Neuronal stem cell (in vitro differentiated cells): ENCODE measurements at regions not wholly inside any gene's neighbourhood (a gene's known extent, or its start where the extent isn't known, plus 50 kb on each side); places are given as distances from the start of the nearest gene placed in this dataset.

Experiments used
- DNase-seq: peaks from one replicate; pipeline ENCODE4 v3.0.0-alpha.2; 2013; ENCODE audit warnings: low spot score
- H2AFZ ChIP-seq: one replicate; pipeline ENCODE4 v1.6.1; 2013; ENCODE audit warnings: mild to moderate bottlenecking, low read length, inconsistent platforms
- H2AK5ac ChIP-seq: 2 replicates; pipeline ENCODE4 v1.6.1; 2013; ENCODE audit warnings: low read depth, mild to moderate bottlenecking, inconsistent platforms, low read length, moderate library complexity, mixed read lengths
- H2BK120ac ChIP-seq: 2 replicates; pipeline ENCODE4 v1.6.1; 2013; ENCODE audit warnings: low read depth, mild to moderate bottlenecking, inconsistent platforms, low read length, moderate library complexity, mixed read lengths
- H2BK12ac ChIP-seq: one replicate; pipeline ENCODE4 v1.6.1; 2013; ENCODE audit warnings: low read length, inconsistent platforms
- H2BK15ac ChIP-seq: 2 replicates; pipeline ENCODE4 v1.6.1; 2013; ENCODE audit warnings: mild to moderate bottlenecking, low read length, inconsistent platforms, mixed read lengths
- H2BK5ac ChIP-seq: one replicate; pipeline ENCODE4 v1.6.1; 2013; ENCODE audit warnings: inconsistent platforms, mild to moderate bottlenecking, low read length, moderate library complexity
- H3K14ac ChIP-seq: one replicate; pipeline ENCODE4 v1.6.1; 2013; ENCODE audit warnings: low read length, inconsistent platforms
- H3K18ac ChIP-seq: 2 replicates; pipeline ENCODE4 v1.6.1; 2013; ENCODE audit warnings: low read length, inconsistent platforms
- H3K23ac ChIP-seq: 2 replicates; pipeline ENCODE4 v1.6.1; 2013; ENCODE audit warnings: low read depth, mild to moderate bottlenecking, mixed read lengths, low read length, inconsistent platforms; ENCODE audit not compliant: poor library complexity
- H3K27ac ChIP-seq: replicated peaks from 3 replicates; pipeline ENCODE4 v1.5.1; 2013; ENCODE audit warnings: low read length, inconsistent platforms
- H3K27me3 ChIP-seq, 3 experiments: 2 replicates each; pipeline ENCODE4 v1.6.1; 2013; ENCODE audit warnings: low read length in 3 of 3, mild to moderate bottlenecking in 2 of 3, inconsistent platforms in 1 of 3, low read depth in 1 of 3, mixed read lengths in 1 of 3, moderate library complexity in 1 of 3; ENCODE audit not compliant: control insufficient read depth in 3 of 3, insufficient read depth in 3 of 3
- H3K36me3 ChIP-seq, 2 donors: replicated peaks in 1 of 2; 2 replicates each; pipeline ENCODE4 v1.6.1; 2013; ENCODE audit warnings: low read length in 2 of 2; ENCODE audit not compliant: control insufficient read depth in 2 of 2, insufficient read depth in 2 of 2
- H3K4ac ChIP-seq: 2 replicates; pipeline ENCODE4 v1.6.1; 2013; ENCODE audit warnings: inconsistent platforms, mild to moderate bottlenecking, low read length, moderate library complexity
- H3K4me1 ChIP-seq, 2 donors: 1 replicate in 1 of 2; 2 replicates in 1 of 2; pipeline ENCODE4 v1.6.1; 2013; ENCODE audit warnings: low read length in 2 of 2, low read depth in 1 of 2; ENCODE audit not compliant: control insufficient read depth in 2 of 2, insufficient read depth in 1 of 2
- H3K4me2 ChIP-seq: one replicate; pipeline ENCODE4 v1.6.1; 2013; ENCODE audit warnings: mild to moderate bottlenecking, low read length, inconsistent platforms; ENCODE audit not compliant: insufficient read depth, poor library complexity, severe bottlenecking
- H3K4me3 ChIP-seq, 2 donors: 2 replicates each; pipeline ENCODE4 v1.5.1; 2013; ENCODE audit warnings: low read length in 2 of 2, mild to moderate bottlenecking in 2 of 2, inconsistent platforms in 1 of 2, moderate library complexity in 1 of 2
- H3K79me1 ChIP-seq: one replicate; pipeline ENCODE4 v1.6.1; 2013; ENCODE audit warnings: low read depth, mild to moderate bottlenecking, inconsistent platforms, low read length, moderate library complexity
- H3K9ac ChIP-seq: one replicate; pipeline ENCODE4 v1.6.1; 2013; ENCODE audit warnings: mild to moderate bottlenecking, low read depth, low read length, inconsistent platforms; ENCODE audit not compliant: poor library complexity
- H3K9me3 ChIP-seq, 2 donors: replicated peaks in 1 of 2; 2 replicates each; pipeline versions ENCODE3 to v1.6.1; 2013; ENCODE audit warnings: low read length in 2 of 2, mild to moderate bottlenecking in 2 of 2, inconsistent platforms in 1 of 2, low read depth in 1 of 2, mixed read lengths in 1 of 2, moderate library complexity in 1 of 2; ENCODE audit not compliant: control insufficient read depth in 2 of 2, insufficient read depth in 1 of 2
- H4K8ac ChIP-seq: one replicate; pipeline ENCODE4 v1.6.1; 2013; ENCODE audit warnings: low read depth, mild to moderate bottlenecking, inconsistent platforms, low read length, moderate library complexity
- H4K91ac ChIP-seq: one replicate; pipeline ENCODE4 v1.6.1; 2013; ENCODE audit warnings: low read length, low read depth, mild to moderate bottlenecking, inconsistent platforms; ENCODE audit not compliant: poor library complexity
- WGBS, 2 donors: extraction: QIAGEN DNeasy Blood & Tissue Kit; methylation state at CpG; one replicate each; pipeline ENCODE4 v1.1.7; 2013; ENCODE audit warnings: missing lambda C conversion rate in 2 of 2, mixed read lengths in 1 of 2; ENCODE audit not compliant: insufficient read length in 2 of 2, insufficient replicate concordance in 1 of 2; ENCODE audit errors: extremely low coverage in 2 of 2; 5-methylcytosine and 5-hydroxymethylcytosine counted together

DNA sequence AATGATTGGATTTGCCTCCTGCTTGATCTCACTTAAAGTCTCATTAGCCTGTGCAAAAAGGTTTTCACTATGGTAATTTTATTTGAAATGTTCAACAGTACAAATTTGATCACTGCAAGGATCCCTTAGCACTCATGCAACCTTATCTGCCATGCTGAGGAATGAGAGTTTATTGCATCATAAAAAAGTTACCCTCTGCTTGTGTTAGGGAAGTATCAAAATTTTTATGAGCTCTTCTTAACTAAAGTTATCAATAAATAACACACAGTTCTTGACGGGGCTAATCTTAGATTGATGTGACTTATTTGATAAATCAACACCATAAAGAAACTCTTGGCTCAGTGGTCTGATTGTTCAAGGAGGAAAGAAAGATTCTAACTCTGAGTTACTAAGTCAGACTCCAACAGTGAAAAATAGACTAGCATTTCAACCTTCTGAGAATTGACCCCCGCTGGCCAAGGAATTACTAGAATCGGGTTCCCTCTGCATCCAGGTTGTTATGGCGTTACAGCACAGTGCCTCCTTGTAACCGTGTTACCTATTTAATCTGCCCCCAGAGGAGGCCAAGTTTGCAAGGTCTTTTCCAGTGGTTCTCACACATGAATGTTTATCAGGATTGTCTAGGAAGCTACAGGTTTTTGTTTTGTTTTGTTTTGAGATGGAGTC lies 259.7 kb downstream of the CDCA7 start:
- H2AFZ ChIP-seq: no peak overlapping the region
- no peaks in the 10 kb centered on the region for H3K79me1 ChIP-seq
- H3K4me1 ChIP-seq: peaks cover 2 to 4% of the 10 kb centered on the region in 2 donors
- no peak overlapping the region for H3K18ac ChIP-seq
- no CpG with 5 or more reads among the region's 5 CpGs for WGBS, 2 donors
- peaks cover 2 to 6% of the 10 kb centered on the region in 2 donors for H3K9me3 ChIP-seq
- no peak overlapping the region for H4K8ac ChIP-seq
- H2BK12ac ChIP-seq: no peak overlapping the region
- no peak overlapping the region for H2BK15ac ChIP-seq
- no peak overlapping the region for H2AK5ac ChIP-seq
- no peak overlapping the region for H3K9ac ChIP-seq
- no peaks in the 10 kb centered on the region for H3K27me3 ChIP-seq
- no peak overlapping the region for H3K27ac ChIP-seq
- H3K4me3 ChIP-seq: no peak overlapping the region
- H3K14ac ChIP-seq: no peak overlapping the region
- no peak overlapping the region for H3K4me2 ChIP-seq
- no peak overlapping the region for H3K23ac ChIP-seq
- no peak overlapping the region for H4K91ac ChIP-seq
- H3K36me3 ChIP-seq: no peaks in the 10 kb centered on the region
- DNase-seq: no peak
- no peak overlapping the region for H2BK5ac ChIP-seq
- H2BK120ac ChIP-seq: no peak overlapping the region
- no peak overlapping the region for H3K4ac ChIP-seq

DNA sequence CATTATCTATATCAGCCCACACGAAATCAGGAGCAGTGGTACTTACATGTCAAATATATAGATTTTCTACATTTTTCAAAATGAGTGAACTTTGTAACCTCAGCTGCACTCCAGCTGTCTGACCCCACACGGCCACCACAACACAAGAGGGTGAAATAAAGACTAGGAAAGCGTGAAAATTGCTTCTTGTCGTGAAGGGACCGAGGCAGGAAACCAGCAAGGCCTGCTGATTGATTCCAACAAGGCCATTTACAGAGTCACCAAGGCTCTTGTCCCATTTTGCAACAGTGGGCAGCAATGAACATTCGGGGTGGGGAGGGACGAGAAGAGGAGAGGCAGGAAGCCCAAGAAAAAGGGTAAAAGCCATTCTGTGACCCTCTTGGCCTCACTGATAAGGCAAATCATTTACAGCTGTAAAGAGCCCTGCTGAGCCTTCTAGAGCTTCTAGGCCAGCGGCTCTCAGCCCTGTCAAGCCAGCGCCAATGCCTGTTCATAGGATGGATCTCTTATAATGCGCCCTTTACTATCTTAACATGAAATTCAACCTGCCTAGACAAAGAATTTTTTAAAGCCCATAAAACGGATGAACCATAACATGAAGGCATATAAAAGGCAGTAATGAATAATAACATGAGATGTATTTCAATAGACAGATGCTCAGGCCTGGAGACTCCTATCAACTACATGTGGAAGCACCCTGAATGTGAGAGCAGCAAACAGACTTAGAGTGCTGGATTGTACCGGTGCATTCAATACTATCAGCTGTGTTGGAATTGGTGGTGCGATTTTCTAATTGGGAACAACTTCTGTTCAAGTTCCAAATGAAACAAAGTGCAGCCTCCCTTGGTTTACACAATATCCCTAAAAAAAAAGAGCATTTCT lies 269.0 kb downstream of the CDCA7 start:
- Histone ChIP-seq H3K9ac (no peak overlapping the region), H2BK5ac (no peak overlapping the region), H4K8ac (no peak overlapping the region), H2AK5ac (no peak overlapping the region), H3K79me1 (no peaks in the 10 kb centered on the region), H4K91ac (no peak overlapping the region), H3K4ac (no peak overlapping the region), H2BK120ac (no peak overlapping the region), H3K18ac (no peak overlapping the region), H3K23ac (no peak overlapping the region), H3K27me3 (no peaks in the 10 kb centered on the region), H3K4me1 (peaks cover 3 to 11% of the 10 kb centered on the region in 2 donors), H3K27ac (no peak overlapping the region), H3K4me2 (no peak overlapping the region), H2BK12ac (no peak overlapping the region), H2BK15ac (no peak overlapping the region), H3K14ac (no peak overlapping the region), H3K9me3 (peaks cover 0 to 3% of the 10 kb centered on the region in 2 donors), H2AFZ (peak overlapping the region; percentile 80), H3K4me3 (no peak overlapping the region), H3K36me3 (no peaks in the 10 kb centered on the region)
- DNase-seq: no peak
- WGBS, 2 donors: no CpG with 5 or more reads among the region's 13 CpGs

DNA sequence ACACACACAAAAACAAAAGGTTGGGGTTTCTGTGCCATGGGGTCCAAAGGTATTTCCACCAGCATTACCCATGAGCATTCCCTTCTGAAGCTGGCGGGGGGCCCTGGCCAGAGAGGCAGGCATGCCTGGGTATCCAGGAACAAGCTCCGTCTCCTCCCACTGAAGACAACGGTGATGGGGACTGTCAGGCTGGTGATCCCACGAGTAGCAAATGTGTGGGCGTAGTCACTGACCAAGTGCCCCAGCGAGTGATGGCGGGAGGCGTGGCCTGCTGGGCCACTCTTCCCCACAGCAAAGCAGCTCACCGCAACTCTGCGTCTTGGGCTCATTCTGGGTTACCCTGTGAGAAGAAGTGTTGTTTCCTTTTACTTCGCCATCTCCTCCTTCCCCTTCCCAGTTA lies 270.6 kb downstream of the CDCA7 start:
- H2BK12ac ChIP-seq: no peak overlapping the region
- H3K9me3 ChIP-seq: peaks cover 0 to 3% of the 10 kb centered on the region in 2 donors
- H3K27me3 ChIP-seq: no peaks in the 10 kb centered on the region
- H2BK15ac ChIP-seq: no peak overlapping the region
- no peak overlapping the region for H3K18ac ChIP-seq
- H3K4me3 ChIP-seq: no peak overlapping the region
- H2BK120ac ChIP-seq: no peak overlapping the region
- H3K23ac ChIP-seq: no peak overlapping the region
- no peak for DNase-seq
- WGBS, 2 donors: no CpG with 5 or more reads among the region's 11 CpGs
- H3K79me1 ChIP-seq: no peaks in the 10 kb centered on the region
- H2BK5ac ChIP-seq: no peak overlapping the region
- no peak overlapping the region for H2AFZ ChIP-seq
- H3K27ac ChIP-seq: no peak overlapping the region
- no peak overlapping the region for H4K91ac ChIP-seq
- no peak overlapping the region for H3K4ac ChIP-seq
- no peak overlapping the region for H4K8ac ChIP-seq
- H3K4me2 ChIP-seq: no peak overlapping the region
- no peaks in the 10 kb centered on the region for H3K36me3 ChIP-seq
- H3K9ac ChIP-seq: no peak overlapping the region
- no peak overlapping the region for H3K14ac ChIP-seq
- H3K4me1 ChIP-seq: peaks cover 3 to 11% of the 10 kb centered on the region in 2 donors
- no peak overlapping the region for H2AK5ac ChIP-seq

DNA sequence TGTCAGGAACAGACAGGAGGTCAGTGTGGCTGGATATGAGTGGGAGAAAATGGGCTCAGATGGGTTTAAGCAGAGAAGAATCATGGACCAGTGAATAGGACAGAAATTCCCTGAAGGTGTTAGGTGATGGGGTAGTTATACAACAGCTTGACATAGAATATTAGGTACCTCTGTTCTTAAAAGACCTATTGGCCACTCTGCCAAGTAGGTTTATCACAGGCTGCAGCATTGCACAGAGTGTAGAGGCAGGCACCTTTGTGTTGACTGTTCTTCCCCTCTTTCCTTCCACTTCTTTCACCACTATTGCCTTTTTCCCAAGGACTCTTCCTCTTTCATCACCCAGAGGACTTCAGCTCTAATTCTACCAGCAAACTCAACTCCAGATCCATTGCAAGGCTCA lies 274.4 kb downstream of the CDCA7 start:
- Histone ChIP-seq H3K18ac (no peak overlapping the region), H3K9ac (no peak overlapping the region), H3K27me3 (no peaks in the 10 kb centered on the region), H4K8ac (no peak overlapping the region), H3K23ac (no peak overlapping the region), H2AK5ac (no peak overlapping the region), H2BK15ac (no peak overlapping the region), H3K4me3 (no peak overlapping the region), H3K9me3 (peaks cover 0 to 4% of the 10 kb centered on the region in 2 donors), H3K4ac (no peak overlapping the region), H2BK120ac (no peak overlapping the region), H2BK5ac (no peak overlapping the region), H4K91ac (no peak overlapping the region), H3K4me2 (no peak overlapping the region), H3K36me3 (no peaks in the 10 kb centered on the region), H2AFZ (no peak overlapping the region), H3K4me1 (peaks cover 4 to 7% of the 10 kb centered on the region in 2 donors), H3K27ac (no peak overlapping the region), H2BK12ac (no peak overlapping the region), H3K79me1 (no peaks in the 10 kb centered on the region), H3K14ac (no peak overlapping the region)
- no peak for DNase-seq
